Retinal pigment epithelial cell (primary cell): ENCODE measurements at regions not wholly inside any gene's neighbourhood (a gene's known extent, or its start where the extent isn't known, plus 50 kb on each side); places are given as distances from the start of the nearest gene placed in this dataset.

Experiments
- DNase-seq: peaks from one replicate; pipeline ENCODE4 v3.0.0-alpha.2; 2010; ENCODE audit warnings: low read depth
- H3K4me3 ChIP-seq: 2 replicates; pipeline ENCODE4 v1.5.1; 2011; ENCODE audit warnings: mild to moderate bottlenecking, low read length, control low read depth, moderate library complexity
- TF ChIP-seq, protein P1 (sequence below): conservative IDR thresholded peaks from 2 replicates; pipeline ENCODE4 v1.5.1; 2011; ENCODE audit warnings: low read depth, low read length, control low read depth, inconsistent platforms

DNA sequence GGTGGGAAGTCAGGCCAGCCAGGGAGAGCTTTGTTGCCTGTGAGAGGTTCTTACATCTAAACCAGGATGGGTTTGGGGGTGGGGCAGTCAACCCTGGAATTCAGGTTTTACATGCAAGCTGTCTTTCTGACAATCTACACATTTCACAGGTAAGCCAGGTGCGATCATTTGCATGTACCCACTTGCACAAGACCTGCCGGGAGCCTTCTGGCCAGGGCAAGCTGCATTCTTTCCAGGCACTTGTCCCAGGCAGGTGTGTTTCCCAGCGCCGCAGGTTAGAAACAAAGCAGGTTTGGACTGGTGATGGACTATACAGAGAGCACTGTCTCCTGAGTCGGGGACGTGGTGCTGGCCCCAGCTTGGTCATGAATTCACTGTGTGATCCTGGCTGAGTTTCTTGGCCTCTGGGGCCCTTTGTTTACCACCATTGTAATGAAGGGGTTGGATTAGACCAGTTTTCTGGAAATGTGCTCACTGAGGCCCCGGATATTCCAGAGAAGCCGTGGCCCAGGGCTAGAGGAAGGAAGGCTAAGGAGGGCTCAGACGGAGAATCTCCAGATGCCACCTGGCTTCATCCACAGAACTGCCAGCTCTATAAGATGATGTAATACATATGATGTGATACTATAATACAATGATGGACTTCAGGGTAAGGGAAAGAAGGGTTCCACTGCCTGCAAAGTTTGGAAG lies 205.2 kb upstream of the SVIL start:
- DNase-seq = no peak
- H3K4me3 ChIP-seq = no peak overlapping the region
- TF ChIP-seq, protein P1, sequence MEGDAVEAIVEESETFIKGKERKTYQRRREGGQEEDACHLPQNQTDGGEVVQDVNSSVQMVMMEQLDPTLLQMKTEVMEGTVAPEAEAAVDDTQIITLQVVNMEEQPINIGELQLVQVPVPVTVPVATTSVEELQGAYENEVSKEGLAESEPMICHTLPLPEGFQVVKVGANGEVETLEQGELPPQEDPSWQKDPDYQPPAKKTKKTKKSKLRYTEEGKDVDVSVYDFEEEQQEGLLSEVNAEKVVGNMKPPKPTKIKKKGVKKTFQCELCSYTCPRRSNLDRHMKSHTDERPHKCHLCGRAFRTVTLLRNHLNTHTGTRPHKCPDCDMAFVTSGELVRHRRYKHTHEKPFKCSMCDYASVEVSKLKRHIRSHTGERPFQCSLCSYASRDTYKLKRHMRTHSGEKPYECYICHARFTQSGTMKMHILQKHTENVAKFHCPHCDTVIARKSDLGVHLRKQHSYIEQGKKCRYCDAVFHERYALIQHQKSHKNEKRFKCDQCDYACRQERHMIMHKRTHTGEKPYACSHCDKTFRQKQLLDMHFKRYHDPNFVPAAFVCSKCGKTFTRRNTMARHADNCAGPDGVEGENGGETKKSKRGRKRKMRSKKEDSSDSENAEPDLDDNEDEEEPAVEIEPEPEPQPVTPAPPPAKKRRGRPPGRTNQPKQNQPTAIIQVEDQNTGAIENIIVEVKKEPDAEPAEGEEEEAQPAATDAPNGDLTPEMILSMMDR = no peak

DNA sequence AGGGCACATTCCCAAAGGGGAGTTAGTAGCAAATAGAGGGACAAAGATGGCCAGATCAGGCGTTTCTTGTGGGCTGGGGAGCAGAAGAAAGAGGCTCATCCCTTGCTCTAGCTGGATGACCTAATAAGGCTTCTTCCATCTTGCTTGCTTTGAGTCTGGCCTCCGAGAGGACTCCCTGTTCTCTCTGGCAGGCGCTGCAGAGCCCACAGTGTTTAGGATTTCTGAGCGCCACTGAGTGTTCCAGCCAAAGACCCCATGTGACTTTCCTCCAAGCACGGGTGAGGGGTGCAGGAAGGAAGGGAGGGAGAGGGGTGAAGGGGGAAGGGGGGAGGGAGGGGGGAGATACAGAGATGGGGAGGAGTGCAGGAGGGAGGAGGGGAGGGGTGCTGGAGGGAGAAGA lies 203.8 kb upstream of the SVIL start:
- no peak for DNase-seq
- TF ChIP-seq, protein P1 = no peak
- no peak overlapping the region for H3K4me3 ChIP-seq

DNA sequence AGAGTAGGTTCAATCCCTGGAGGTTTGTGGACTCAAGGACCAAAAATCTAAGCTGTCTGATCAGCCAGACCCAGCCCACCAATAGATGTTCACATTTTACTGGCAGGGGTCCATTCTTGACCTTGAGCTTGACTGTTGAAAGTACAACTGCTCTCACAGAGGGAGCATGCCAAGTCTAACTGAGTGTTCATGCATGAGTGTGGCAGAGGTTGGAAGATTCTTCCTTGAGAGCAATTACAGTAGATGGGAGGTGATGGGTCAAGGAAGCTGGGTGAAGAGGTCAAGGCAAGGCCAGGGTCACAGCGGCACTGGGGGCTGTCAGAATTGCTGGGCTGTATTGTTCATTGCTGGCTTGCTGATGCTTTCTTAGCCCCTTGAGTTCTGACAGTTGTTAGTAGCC lies 202.8 kb upstream of the SVIL start:
- DNase-seq = no peak
- H3K4me3 ChIP-seq = no peak overlapping the region
- TF ChIP-seq, protein P1 = no peak

DNA sequence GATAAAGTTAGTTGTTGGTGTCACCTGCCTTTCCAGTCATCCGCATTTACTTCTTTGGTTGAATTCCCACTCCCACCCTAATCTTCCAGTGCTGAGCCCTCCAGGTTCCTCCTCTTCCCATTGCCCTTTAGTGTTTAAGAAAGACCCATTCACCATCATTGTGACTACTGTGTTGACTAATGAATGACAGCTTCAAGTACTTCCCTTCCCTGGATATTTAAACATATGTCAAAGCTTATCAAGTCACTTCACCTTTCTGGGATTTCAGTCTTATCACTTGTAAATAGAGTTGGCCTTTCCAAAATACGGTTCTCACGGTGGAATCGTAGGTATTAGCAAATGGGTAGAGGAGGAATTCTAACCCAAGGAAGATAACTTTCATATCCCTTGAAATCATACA lies 201.6 kb upstream of the SVIL start:
- DNase-seq = no peak
- TF ChIP-seq, protein P1 = no peak
- H3K4me3 ChIP-seq = no peak overlapping the region

DNA sequence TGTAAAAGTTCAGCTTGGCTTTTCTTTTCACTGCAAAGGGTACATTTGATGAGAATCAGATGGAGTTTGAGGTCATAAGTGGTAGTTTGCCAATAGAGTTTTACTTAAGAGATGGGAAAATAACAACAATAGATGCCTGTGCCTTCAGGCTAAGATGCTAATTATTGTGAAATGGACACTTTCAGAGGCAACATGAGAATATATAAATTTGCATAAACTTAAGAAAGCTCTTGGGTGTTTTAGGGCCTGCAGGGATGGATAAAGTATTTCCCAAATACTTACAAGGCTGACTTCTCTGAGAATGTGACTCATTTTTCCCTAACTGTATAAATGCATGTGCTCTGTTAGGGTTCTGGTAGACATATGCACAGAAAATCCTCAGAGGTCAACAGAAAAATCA lies 200.3 kb upstream of the SVIL start:
- no peak for DNase-seq
- no peak overlapping the region for H3K4me3 ChIP-seq
- TF ChIP-seq, protein P1 = no peak

DNA sequence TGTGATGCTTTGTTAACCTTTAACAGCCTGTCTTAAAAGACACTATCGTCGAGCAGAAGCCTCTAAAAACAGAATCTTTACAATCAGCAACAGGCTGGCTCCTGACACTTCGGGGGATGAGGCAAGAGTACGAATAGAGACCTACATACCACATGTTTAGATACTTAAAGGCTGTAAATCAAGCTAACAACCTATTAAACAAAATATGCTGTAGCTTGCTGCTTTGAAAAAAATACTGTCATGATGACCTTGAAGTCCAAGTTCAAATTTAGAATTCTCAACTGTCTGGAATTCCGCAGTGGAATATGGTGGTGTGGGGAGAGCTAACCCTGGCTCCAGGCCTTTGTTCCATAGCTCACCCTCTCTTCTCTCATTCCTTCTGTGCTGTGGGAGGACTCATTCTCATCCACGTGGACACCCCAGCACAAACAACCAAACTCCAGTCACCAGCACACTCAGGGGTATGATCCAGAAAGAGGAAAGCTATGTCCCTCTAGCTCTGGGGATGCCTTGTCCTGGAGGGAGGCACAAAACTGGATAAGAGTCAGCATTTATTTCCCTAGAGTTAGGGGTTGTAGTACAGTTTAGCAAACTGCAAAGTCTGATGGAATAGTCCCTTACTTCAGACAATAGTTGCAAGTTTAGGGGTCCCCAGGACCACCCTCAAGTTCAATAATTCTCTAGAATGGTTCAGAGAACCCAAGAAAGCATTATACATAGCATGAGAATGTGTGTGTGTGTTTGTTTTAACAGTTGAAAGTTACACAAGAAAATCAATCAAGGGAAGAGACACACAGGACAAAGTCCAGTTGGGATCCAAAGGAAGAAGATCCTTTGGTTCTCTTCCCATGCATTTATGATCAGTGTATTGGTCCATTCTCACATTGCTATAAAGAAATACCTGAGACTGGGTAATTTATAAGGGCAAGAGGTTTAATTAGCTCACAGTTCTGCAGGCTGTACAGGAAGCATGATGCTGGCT lies 196.1 kb upstream of the SVIL start:
- DNase-seq = no peak
- TF ChIP-seq, protein P1 = no peak
- H3K4me3 ChIP-seq = no peak overlapping the region
